ENCODE measurements at regions not wholly inside any gene's neighbourhood (a gene's known extent, or its start where the extent isn't known, plus 50 kb on each side); places are given as distances from the start of the nearest gene placed in this dataset.

DNA sequence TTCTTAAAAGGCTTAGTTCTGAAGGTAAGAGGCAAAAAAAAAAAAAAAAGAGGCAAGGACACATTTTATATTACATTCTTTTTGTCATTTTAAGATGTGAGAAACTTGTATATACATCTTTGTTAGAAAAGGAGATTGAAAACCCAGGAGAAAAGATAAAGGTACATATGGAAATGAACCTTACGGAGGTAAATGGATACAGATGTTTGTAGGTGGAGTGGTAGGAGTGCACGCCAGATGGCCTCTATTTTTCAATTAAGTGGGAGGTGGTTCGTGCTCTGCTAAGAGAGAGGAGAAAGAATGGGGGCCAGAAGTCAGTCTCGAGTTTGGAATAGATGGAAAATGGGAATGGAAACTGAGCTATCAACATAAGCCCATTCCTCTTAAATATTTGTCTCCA is 622.5 kb upstream of the GHITM start (continued):
- TF ChIP-seq, protein P1, sequence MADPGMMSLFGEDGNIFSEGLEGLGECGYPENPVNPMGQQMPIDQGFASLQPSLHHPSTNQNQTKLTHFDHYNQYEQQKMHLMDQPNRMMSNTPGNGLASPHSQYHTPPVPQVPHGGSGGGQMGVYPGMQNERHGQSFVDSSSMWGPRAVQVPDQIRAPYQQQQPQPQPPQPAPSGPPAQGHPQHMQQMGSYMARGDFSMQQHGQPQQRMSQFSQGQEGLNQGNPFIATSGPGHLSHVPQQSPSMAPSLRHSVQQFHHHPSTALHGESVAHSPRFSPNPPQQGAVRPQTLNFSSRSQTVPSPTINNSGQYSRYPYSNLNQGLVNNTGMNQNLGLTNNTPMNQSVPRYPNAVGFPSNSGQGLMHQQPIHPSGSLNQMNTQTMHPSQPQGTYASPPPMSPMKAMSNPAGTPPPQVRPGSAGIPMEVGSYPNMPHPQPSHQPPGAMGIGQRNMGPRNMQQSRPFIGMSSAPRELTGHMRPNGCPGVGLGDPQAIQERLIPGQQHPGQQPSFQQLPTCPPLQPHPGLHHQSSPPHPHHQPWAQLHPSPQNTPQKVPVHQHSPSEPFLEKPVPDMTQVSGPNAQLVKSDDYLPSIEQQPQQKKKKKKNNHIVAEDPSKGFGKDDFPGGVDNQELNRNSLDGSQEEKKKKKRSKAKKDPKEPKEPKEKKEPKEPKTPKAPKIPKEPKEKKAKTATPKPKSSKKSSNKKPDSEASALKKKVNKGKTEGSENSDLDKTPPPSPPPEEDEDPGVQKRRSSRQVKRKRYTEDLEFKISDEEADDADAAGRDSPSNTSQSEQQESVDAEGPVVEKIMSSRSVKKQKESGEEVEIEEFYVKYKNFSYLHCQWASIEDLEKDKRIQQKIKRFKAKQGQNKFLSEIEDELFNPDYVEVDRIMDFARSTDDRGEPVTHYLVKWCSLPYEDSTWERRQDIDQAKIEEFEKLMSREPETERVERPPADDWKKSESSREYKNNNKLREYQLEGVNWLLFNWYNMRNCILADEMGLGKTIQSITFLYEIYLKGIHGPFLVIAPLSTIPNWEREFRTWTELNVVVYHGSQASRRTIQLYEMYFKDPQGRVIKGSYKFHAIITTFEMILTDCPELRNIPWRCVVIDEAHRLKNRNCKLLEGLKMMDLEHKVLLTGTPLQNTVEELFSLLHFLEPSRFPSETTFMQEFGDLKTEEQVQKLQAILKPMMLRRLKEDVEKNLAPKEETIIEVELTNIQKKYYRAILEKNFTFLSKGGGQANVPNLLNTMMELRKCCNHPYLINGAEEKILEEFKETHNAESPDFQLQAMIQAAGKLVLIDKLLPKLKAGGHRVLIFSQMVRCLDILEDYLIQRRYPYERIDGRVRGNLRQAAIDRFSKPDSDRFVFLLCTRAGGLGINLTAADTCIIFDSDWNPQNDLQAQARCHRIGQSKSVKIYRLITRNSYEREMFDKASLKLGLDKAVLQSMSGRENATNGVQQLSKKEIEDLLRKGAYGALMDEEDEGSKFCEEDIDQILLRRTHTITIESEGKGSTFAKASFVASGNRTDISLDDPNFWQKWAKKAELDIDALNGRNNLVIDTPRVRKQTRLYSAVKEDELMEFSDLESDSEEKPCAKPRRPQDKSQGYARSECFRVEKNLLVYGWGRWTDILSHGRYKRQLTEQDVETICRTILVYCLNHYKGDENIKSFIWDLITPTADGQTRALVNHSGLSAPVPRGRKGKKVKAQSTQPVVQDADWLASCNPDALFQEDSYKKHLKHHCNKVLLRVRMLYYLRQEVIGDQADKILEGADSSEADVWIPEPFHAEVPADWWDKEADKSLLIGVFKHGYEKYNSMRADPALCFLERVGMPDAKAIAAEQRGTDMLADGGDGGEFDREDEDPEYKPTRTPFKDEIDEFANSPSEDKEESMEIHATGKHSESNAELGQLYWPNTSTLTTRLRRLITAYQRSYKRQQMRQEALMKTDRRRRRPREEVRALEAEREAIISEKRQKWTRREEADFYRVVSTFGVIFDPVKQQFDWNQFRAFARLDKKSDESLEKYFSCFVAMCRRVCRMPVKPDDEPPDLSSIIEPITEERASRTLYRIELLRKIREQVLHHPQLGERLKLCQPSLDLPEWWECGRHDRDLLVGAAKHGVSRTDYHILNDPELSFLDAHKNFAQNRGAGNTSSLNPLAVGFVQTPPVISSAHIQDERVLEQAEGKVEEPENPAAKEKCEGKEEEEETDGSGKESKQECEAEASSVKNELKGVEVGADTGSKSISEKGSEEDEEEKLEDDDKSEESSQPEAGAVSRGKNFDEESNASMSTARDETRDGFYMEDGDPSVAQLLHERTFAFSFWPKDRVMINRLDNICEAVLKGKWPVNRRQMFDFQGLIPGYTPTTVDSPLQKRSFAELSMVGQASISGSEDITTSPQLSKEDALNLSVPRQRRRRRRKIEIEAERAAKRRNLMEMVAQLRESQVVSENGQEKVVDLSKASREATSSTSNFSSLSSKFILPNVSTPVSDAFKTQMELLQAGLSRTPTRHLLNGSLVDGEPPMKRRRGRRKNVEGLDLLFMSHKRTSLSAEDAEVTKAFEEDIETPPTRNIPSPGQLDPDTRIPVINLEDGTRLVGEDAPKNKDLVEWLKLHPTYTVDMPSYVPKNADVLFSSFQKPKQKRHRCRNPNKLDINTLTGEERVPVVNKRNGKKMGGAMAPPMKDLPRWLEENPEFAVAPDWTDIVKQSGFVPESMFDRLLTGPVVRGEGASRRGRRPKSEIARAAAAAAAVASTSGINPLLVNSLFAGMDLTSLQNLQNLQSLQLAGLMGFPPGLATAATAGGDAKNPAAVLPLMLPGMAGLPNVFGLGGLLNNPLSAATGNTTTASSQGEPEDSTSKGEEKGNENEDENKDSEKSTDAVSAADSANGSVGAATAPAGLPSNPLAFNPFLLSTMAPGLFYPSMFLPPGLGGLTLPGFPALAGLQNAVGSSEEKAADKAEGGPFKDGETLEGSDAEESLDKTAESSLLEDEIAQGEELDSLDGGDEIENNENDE (IDR thresholded peaks at IDR 0.05; ENCODE audit: insufficient replicate concordance, low read length), result no peak
- TF ChIP-seq GABPA (IDR thresholded peaks at IDR 0.05; ENCODE audit: borderline replicate concordance, insufficient read depth, low read length) (no peak), SAP30 (IDR thresholded peaks at IDR 0.05; ENCODE audit: insufficient read depth, insufficient replicate concordance, low read length) (no peak), SIRT6 (IDR thresholded peaks at IDR 0.05; ENCODE audit: low read length) (no peak), CHD2 (IDR thresholded peaks at IDR 0.05; ENCODE audit: low read length) (no peak), SIX5 (IDR thresholded peaks at IDR 0.05; ENCODE audit: low read depth, low read length) (no peak), BCL11A (IDR thresholded peaks at IDR 0.05; ENCODE audit: low read depth in 2 of 2, low read length in 2 of 2) (no peak), KDM4A (IDR thresholded peaks at IDR 0.05; ENCODE audit: low read depth, low read length, severe bottlenecking) (no peak), CREB1 (IDR thresholded peaks at IDR 0.05) (no peak), KDM5A (IDR thresholded peaks at IDR 0.05; ENCODE audit: low read length) (no peak), PHF8 (conservative IDR thresholded peaks at IDR 0.05; ENCODE audit: low read depth, low read length) (no peak)
- TF ChIP-seq, protein P2, sequence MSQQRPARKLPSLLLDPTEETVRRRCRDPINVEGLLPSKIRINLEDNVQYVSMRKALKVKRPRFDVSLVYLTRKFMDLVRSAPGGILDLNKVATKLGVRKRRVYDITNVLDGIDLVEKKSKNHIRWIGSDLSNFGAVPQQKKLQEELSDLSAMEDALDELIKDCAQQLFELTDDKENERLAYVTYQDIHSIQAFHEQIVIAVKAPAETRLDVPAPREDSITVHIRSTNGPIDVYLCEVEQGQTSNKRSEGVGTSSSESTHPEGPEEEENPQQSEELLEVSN (IDR thresholded peaks at IDR 0.05), result no peak
